Hepatocyte (in vitro differentiated cells): ENCODE measurements at regions not wholly inside any gene's neighbourhood (a gene's known extent, or its start where the extent isn't known, plus 50 kb on each side); places are given as distances from the start of the nearest gene placed in this dataset.

Source experiments
- EZH2 ChIP-seq: fragments of 200-600 bp; sonication (generic); IDR thresholded peaks from 2 replicates; pipeline ENCODE4 v1.6.1; 2016; ENCODE audit warnings: antibody characterized with exemption, mild to moderate bottlenecking, borderline replicate concordance
- EZH2phosphoT487 ChIP-seq: fragments of 200-600 bp; sonication (generic); IDR thresholded peaks from one replicate; pipeline ENCODE4 v1.6.1; 2018; ENCODE audit warnings: antibody characterized with exemption, mild to moderate bottlenecking, low read depth, moderate library complexity; ENCODE audit not compliant: unreplicated experiment, severe bottlenecking
- TF ChIP-seq, protein P1 (sequence below): fragments of 200-600 bp; sonication (generic); IDR thresholded peaks from 2 replicates; pipeline ENCODE4 v1.5.1; 2016; ENCODE audit warnings: antibody characterized with exemption, mild to moderate bottlenecking; ENCODE audit not compliant: poor library complexity

DNA sequence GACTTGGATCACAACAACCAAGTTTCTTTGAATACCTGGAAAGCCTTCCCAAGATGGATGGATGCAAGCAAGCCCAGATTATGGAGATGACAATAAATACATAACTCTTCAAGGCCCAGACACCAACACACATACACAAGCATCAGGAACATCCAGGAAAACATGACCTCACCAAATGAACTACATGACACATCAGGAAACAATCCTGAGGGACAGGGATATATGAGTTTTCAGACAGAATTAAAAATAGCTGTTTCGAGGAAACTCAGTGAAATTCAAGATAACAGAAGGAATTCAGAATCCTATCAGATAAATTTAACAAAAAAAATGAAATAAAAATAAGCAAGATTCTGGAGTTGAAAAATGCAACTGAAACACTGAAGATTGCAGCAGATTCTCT, 659.4 kb downstream of the METTL15 start:
- TF ChIP-seq, protein P1, sequence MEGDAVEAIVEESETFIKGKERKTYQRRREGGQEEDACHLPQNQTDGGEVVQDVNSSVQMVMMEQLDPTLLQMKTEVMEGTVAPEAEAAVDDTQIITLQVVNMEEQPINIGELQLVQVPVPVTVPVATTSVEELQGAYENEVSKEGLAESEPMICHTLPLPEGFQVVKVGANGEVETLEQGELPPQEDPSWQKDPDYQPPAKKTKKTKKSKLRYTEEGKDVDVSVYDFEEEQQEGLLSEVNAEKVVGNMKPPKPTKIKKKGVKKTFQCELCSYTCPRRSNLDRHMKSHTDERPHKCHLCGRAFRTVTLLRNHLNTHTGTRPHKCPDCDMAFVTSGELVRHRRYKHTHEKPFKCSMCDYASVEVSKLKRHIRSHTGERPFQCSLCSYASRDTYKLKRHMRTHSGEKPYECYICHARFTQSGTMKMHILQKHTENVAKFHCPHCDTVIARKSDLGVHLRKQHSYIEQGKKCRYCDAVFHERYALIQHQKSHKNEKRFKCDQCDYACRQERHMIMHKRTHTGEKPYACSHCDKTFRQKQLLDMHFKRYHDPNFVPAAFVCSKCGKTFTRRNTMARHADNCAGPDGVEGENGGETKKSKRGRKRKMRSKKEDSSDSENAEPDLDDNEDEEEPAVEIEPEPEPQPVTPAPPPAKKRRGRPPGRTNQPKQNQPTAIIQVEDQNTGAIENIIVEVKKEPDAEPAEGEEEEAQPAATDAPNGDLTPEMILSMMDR, result no peak
- no peak for TF ChIP-seq EZH2
- no peak for TF ChIP-seq EZH2phosphoT487
